GM12892 (cell line): ENCODE measurements at regions not wholly inside any gene's neighbourhood (a gene's known extent, or its start where the extent isn't known, plus 50 kb on each side); places are given as distances from the start of the nearest gene placed in this dataset.

Source experiments
- DNase-seq: peaks from one replicate; pipeline ENCODE4 v3.0.0; 2011; ENCODE audit not compliant: insufficient read length
- FAIRE-seq: peaks from 2 replicates; lab custom pipeline; 2011; peaks lifted over from hg19 to GRCh38; lab: Jason Lieb, UNC
- POLR2A ChIP-seq: IDR thresholded peaks from 2 replicates; pipeline ENCODE4 v1.6.1; 2011; ENCODE audit warnings: low read depth, low read length, control low read depth
- POLR2AphosphoS5 ChIP-seq: IDR thresholded peaks from 2 replicates; pipeline ENCODE4 v1.6.1; 2011; ENCODE audit warnings: low read depth, low read length, control low read depth
- TAF1 ChIP-seq: IDR thresholded peaks from 2 replicates; pipeline ENCODE4 v1.6.1; 2011; ENCODE audit warnings: low read depth, mild to moderate bottlenecking, control low read depth, low read length, borderline replicate concordance

DNA sequence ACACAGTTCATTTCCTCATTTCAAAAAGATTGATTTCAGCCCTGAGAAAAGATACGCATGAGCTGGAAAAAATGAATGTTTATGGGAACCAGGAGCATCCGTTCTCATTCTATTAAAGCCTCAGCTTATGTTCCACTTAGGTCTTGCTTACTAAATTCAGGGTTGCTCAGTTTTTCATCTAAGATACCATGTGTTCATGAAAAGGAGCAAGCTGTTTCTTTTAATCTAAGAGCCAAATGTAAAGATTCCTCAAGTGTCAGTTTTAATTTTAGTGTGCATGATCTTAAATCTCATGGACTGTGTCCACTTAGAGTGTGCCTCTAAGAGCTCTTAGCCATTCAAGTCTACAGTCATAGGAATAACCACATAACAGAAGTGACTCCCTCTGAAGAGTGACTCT is 141.5 kb upstream of the ARHGAP42 start:
- DNase-seq (no peak), FAIRE-seq (no peak)
- TF ChIP-seq POLR2A: no peak
- TF ChIP-seq TAF1: no peak
- TF ChIP-seq POLR2AphosphoS5: no peak

DNA sequence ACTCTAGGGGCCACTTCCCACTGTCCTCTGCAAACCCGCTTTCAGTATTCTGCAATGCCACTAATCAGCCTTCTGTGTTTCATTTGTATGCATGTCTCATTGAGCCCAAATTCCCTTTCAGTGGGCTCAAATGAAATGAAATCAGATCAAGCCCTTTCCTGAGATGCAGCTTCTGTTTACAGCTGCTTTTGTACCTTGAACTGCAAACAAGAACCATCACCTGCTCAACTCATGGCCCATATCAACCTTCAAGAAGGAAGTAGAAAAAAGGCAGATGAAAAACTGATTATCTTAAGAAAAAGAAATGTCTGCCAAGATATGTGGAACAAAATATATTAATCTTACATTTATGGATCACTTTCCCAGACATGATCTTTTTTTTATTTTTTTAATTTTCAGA is 141.1 kb upstream of the ARHGAP42 start:
- FAIRE-seq: no peak
- no peak for TF ChIP-seq POLR2A
- TF ChIP-seq POLR2AphosphoS5: no peak
- no peak for TF ChIP-seq TAF1

DNA sequence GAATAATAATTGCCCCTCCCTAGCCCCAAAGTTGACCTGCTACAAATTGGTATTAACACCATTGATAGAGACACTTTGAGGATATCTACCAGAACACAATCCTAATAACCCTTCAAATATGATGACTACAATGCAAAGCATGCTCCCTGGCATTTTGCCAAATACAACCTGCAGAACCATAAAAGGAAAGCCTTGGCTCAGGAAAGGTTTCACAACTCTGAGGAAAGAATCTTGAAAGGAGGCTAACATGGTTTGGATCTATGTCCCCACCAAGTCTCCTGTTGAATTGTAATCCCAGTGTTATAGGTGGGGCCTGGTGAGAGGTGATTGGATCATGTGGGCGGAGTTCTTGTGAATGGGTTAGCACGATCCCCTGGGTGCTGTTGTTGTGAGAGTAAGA is 140.4 kb upstream of the ARHGAP42 start:
- DNase-seq (no peak), FAIRE-seq (no peak)
- TF ChIP-seq TAF1: no peak
- no peak for TF ChIP-seq POLR2AphosphoS5
- no peak for TF ChIP-seq POLR2A

More for the DNA sequence above, 141.1 kb upstream of the ARHGAP42 start:
- DNase-seq: no peak

DNA sequence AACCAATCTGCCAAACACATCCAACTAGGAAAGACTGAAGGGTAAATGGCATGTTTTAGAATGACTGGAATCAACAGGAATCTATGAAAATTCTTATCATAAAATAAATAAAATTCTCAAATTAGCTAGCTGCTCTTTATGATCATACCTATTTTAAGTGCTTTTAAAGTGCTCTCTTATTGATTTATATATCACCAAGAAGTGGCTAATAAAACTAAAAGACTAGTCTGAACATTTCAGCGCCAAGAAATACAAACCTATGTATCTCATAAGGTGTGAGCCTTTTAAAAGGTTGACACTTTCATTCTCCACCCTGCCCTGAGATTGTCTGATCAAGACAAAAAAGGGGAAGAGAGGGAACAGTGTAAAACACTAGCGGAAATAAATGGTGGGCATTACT is 136.8 kb upstream of the ARHGAP42 start:
- TF ChIP-seq POLR2A: no peak
- no peak for TF ChIP-seq TAF1
- no peak for TF ChIP-seq POLR2AphosphoS5
- FAIRE-seq (no peak), DNase-seq (no peak)

DNA sequence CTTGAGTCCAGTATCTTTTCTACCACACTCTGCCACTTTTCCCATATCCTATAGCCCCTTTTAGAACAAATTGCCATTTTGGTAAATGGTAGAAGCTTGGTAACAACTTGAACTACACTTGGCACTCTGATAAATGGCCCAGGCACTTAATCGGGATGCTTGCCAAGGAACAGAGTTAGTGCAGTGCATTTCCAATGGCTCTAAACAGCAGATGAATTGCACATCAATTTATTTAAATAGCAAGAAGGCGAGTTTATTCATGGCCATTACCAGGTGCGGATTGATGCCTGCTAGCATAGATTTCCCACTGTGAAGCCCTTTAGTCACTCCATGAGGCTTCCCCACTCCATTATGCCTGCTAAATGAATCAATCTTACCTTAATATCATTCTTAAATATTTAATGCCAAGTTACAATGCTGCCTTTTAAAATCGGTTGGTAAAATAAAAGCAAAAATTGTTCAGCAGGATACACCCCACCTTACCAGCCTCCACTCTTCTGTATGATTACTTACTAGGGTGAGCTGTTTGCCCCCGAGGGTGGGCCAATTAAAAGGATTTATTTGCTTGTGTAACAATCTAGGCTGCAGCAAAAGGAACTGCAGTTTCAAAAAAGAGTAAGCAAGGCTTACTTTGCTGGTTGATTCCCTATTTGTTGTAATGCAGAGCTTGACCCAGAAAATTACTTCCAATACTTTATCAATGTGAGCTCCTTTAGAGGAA is 136.0 kb upstream of the ARHGAP42 start:
- TF ChIP-seq TAF1 (no peak), POLR2AphosphoS5 (no peak), POLR2A (no peak)
- no peak for FAIRE-seq

DNA sequence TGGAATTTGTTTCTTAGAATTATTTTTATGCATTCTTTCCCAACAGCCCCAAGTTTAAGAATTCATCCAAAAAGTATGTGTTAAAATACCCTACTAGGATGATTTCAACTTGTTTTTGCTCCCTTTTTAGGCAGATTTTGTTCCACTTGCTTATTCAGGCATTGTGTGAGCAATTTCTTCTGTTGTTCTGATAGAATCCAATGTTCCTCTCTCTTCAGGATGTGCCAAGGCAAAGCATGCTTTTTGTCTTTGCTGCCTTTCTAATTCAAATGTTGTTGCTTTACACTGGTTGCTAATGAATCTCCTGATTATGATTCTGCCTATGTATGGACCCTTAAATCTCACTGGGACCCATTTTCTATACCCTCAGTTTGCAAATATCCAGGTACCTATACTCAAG is 131.2 kb upstream of the ARHGAP42 start:
- TF ChIP-seq POLR2AphosphoS5 (no peak), TAF1 (no peak), POLR2A (no peak)
- DNase-seq: no peak
- no peak for FAIRE-seq

More for the DNA sequence above, 136.0 kb upstream of the ARHGAP42 start:
- DNase-seq: no peak

DNA sequence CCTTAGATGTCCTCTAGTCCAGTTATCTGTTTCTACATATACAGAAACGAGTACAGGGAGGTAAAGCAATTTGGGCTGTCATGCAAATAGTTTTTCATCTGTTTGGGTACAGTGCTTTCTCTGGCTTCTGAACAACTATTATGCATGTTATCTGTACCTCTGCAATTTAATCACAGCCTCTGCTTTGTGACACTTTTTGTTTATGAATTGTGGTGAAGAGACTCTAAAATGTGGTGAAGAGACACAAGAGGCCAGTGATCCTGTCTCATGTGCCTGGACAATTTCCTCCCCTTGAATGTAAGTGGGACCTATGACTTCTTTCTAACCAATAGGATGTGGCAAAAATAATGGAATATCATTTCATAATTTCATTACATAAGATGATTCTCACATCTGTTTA is 130.3 kb upstream of the ARHGAP42 start:
- FAIRE-seq (no peak), DNase-seq (no peak)
- TF ChIP-seq POLR2AphosphoS5 (no peak), TAF1 (no peak), POLR2A (no peak)

DNA sequence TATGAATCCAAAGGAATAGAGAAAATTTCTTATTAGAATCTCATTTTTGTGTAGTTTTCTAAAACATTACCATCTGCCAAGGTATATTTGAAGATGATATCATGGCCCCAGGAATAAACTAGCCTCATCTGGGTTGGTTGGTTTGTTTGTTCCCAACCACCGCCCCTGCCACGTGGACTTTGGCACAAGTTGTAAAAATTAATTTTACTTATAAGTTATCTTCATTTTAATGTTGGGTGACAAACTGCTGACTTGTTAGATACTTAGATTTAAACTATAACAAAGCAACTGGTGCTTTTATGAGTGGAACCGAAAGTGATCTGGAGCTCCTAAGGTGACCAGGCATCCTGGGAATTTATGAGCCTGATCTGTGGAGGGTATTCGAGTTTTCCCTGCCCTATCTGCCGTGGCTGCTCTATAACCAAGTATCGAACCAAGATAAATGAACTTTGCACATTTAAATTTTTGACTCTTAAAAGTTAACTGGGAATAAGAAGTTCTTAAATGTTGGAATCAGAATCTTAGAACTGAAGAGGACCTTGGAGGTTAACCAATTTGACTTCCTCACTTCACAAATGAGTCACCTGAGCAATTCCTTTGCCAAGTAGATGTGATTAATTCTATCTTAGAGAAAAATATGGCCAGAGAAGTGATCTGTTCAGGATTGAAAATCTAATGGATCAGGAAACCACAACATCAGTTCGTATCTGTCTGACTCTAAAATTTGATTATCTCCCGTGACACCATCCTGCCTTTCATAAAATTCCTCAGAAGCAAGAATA is 129.1 kb upstream of the ARHGAP42 start:
- no peak for FAIRE-seq
- DNase-seq: no peak
- TF ChIP-seq POLR2A: no peak

DNA sequence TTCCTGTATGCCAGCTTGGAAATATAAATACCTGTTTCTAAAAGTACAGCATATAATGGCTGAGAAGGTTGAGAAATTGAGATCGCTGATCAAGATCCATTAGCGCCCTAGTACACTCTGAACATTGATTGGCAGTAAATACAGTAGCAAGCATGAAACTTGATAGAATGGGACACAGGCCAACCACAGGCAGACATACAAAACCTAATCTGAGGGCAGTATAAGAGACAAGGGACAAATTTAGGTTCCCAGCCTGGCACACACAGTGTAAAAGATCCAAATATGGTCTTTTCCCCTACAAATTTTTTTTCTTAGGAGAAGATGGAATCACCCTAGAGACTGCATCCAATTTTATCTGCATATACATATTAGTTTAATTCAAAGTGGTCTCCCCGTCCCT is 126.5 kb upstream of the ARHGAP42 start:
- FAIRE-seq: no peak
- TF ChIP-seq POLR2A: no peak
- no peak for TF ChIP-seq TAF1
- TF ChIP-seq POLR2AphosphoS5: no peak
- no peak for DNase-seq

DNA sequence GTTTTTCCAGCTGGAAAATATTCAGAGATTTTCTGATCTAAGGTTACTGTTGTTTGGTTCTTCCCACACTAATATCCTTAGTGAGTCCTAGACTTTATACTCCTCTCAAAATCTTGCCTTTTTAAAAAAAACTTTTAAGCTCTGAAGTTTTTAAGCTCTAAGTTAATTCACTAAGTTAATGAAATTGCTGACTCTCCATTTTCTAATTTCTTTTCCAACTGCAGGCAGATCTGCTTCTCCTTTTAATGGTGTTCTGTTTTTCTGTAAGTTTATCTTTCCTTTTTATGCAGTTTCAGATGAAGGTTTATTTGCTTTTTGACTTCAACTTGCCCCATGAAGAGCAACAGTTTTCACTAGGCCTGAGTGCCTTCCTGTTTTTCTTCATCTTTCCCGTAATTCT is 125.8 kb upstream of the ARHGAP42 start:
- TF ChIP-seq POLR2AphosphoS5 (no peak), TAF1 (no peak), POLR2A (no peak)
- FAIRE-seq: no peak
- no peak for DNase-seq

DNA sequence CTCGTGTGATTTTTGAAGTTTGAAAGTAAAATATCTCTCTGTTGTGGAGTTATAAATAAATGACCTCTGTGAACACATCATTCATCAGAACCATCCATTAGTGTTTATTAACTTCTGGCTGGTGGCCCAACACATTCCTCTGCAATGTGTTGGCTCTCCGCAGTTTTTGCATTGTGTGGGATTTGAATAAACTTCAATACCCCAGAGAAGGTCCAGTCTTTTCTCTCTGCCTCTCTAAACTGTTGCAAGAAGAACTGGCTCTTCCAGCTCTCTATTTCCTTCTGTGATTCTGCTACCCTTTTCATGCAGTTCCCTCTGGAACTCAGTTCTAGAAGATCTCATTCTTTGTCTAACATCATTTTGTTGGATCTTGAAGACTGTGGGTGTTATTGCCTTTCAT is 125.0 kb upstream of the ARHGAP42 start:
- no peak for FAIRE-seq
- TF ChIP-seq POLR2AphosphoS5: no peak
- no peak for TF ChIP-seq TAF1
- no peak for TF ChIP-seq POLR2A
- DNase-seq: no peak

DNA sequence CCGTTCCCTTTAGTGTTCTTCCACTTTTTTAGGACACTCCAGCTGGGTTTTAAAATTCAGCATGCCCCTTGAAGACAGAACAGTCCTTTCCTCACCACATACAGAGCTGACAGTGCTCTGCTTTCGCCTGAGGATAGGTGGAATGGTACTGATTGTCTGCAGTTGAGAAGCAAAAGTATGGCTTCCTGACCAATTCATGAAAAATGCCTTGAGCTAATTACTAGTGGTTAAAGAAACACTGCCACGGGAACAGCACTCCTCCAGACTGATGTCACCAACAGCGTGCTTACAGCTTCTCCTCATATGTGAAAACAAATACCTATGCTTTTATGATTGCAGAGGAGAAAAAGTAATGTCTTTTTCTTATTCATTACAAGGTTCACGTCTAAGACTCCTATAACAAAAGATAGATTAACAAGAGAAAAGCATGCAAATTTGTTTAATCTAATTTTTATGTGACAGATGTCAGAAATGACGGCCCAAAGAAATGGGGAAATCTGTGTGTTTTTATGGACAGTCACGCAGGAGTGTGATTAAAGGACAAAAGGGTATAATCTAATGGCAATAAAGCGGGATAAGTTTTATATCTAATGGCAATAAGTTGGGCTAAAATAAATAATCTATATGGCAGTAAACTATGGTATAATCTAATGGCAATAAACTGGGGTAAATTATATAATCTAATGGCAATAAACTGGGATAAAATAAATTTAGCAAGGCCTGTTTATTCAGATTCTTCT is 123.4 kb upstream of the ARHGAP42 start:
- FAIRE-seq (no peak), DNase-seq (no peak)

More for the DNA sequence above, 123.4 kb upstream of the ARHGAP42 start:
- no peak for TF ChIP-seq POLR2A
- no peak for TF ChIP-seq POLR2AphosphoS5
- no peak for TF ChIP-seq TAF1
